Left lung (tissue), 4 donors: ENCODE measurements at regions not wholly inside any gene's neighbourhood (a gene's known extent, or its start where the extent isn't known, plus 50 kb on each side); places are given as distances from the start of the nearest gene placed in this dataset.

ENCODE experiments used
- ATAC-seq: fragments of 200-7000 bp; cut with Tn5 transposase; one replicate; pipeline ENCODE4 v1.9.1; 2020; ENCODE audit warnings: moderate library complexity
- DNase-seq, 4 donors: peaks; one replicate each; pipeline ENCODE4 v3.0.0-alpha.2; 2013 to 2020
- H3K27ac ChIP-seq, 2 donors: fragments of 200-600 bp; sonication (generic) in 1 of 2; one replicate each; pipeline versions ENCODE4 v1.5.0 to v1.8.0; 2020 to 2021
- H3K27me3 ChIP-seq, 2 donors: fragments of 200-600 bp; sonication (generic) in 1 of 2; one replicate each; pipeline versions ENCODE4 v1.5.0 to v1.8.0; 2020 to 2021
- H3K36me3 ChIP-seq, 2 donors: fragments of 200-600 bp; sonication (generic) in 1 of 2; one replicate each; pipeline versions ENCODE4 v1.5.0 to v1.8.0; 2020 to 2021
- H3K4me1 ChIP-seq, 2 donors: fragments of 200-600 bp; one replicate each; pipeline ENCODE4 v1.8.0; 2021
- H3K4me3 ChIP-seq, 2 donors: fragments of 200-600 bp; sonication (generic) in 1 of 2; one replicate each; pipeline versions ENCODE4 v1.5.0 to v1.8.0; 2020 to 2021; ENCODE audit warnings: mild to moderate bottlenecking in 1 of 2
- H3K9me3 ChIP-seq, 2 donors: fragments of 200-600 bp; sonication (generic) in 1 of 2; one replicate each; pipeline versions ENCODE4 v1.5.0 to v1.8.0; 2020 to 2021
- intact Hi-C, 2 donors: fragments of 100-400 bp; cut with DNase I; formaldehyde crosslinking; loops; one replicate each; pipeline versions ENCODE4 v1.11.2 to v1.14.2; 2022
- TF ChIP-seq, protein P1 (sequence below), 2 donors: fragments of 200-600 bp; sonication (generic) in 1 of 2; IDR thresholded peaks; one replicate each; pipeline versions ENCODE4 v1.5.0 to v1.8.0; 2021; ENCODE audit warnings: antibody characterized with exemption in 2 of 2
- donor health status: DM: no; HTN: yes; CAD: no.
- donor health status: DM: no; HTN: no; CAD: no.

DNA sequence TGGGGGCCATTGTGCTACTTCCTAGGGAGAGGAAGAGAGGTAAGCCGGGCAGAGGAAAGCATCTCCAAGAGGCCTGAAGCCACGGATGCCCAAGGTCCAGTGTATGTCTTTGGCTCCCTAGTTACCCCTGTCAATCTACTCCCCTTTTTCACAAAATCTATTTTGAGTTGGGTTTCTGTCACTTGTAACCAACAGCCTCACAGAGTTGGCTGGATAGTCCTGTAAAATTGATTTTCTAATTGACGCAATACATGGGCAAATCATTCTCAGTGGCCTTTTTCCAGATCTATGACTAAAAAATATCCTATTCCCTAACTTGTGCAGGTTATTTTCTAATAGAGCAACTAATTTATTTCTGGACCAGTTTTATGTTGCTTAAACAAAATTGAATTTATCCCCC lies 168.4 kb downstream of the IRS1 start:
- Histone ChIP-seq H3K27ac (no peak overlapping the region), H3K36me3 (no peaks in the 10 kb centered on the region), H3K9me3 (no peaks in the 10 kb centered on the region), H3K27me3 (peaks cover 0 to 10% of the 10 kb centered on the region in 2 donors), H3K4me3 (no peak overlapping the region), H3K4me1 (no peaks in the 10 kb centered on the region)
- intact Hi-C loops, result no loop called here
- TF ChIP-seq, protein P1, sequence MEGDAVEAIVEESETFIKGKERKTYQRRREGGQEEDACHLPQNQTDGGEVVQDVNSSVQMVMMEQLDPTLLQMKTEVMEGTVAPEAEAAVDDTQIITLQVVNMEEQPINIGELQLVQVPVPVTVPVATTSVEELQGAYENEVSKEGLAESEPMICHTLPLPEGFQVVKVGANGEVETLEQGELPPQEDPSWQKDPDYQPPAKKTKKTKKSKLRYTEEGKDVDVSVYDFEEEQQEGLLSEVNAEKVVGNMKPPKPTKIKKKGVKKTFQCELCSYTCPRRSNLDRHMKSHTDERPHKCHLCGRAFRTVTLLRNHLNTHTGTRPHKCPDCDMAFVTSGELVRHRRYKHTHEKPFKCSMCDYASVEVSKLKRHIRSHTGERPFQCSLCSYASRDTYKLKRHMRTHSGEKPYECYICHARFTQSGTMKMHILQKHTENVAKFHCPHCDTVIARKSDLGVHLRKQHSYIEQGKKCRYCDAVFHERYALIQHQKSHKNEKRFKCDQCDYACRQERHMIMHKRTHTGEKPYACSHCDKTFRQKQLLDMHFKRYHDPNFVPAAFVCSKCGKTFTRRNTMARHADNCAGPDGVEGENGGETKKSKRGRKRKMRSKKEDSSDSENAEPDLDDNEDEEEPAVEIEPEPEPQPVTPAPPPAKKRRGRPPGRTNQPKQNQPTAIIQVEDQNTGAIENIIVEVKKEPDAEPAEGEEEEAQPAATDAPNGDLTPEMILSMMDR (IDR thresholded peaks at IDR 0.05), result no peak
- ATAC-seq (no peak), DNase-seq (no peak)

DNA sequence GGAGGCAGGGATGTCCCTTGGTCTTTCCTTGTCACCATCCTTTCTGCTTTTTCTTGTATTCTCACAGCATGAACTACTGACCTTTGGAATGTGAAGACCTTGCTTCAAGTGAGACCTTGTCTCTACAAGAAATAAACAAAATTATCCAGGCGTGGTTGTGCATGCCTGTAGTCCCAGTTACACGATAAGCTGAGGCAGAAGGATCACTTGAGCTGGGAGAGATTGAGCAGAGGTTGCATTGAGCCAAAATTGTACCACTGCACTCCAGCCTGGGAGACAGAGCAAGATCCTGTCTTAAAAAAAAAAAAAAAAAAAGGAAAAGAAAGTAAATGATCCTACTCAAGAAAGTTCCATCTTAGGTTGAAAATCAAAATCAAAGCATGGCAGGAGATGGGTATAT lies 173.7 kb downstream of the IRS1 start:
- Histone ChIP-seq H3K27ac (no peak overlapping the region), H3K36me3 (no peaks in the 10 kb centered on the region), H3K27me3 (peaks cover 0 to 5% of the 10 kb centered on the region in 2 donors), H3K9me3 (no peaks in the 10 kb centered on the region), H3K4me1 (no peaks in the 10 kb centered on the region), H3K4me3 (no peak overlapping the region)
- no peak for DNase-seq
- intact Hi-C loops, result no loop called here
- ATAC-seq, result no peak
- TF ChIP-seq, protein P1 (IDR thresholded peaks at IDR 0.05), result no peak

DNA sequence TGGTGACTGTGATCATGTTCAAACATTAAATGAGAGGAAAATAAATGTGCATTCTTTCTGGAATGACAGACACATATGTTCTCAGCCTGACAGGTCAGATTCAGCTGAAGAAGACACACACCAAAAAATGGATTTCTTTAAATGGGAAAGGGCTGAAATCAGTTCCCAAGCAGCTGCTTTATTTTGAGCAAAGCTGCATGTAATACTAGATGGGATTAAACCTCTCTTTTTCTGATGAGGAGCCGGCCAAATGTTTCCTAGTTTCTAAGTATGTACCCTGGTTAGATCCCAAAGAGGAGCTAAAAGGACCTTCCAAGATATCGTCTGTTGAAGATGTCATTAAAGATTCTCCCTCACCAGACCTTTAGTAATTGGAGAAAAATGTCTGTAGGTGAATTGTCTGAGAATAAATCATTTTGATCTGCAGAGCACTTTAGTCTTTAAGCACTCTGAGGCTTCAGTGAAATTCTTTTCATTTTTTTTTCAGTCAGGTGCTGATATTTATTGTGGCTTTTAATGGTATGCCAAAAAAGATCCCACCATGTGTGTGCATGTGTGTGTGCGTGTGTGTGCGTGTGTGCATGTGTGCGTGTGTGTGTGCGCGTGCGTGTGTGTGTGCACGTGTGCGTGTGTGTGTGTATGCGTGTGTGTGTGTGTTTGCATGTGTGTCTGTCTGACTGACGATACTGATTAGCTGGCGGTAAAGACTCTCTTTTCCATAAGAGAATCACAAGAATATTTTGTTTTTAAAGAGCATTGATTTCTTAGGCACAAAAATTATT lies 175.8 kb downstream of the IRS1 start:
- no peaks in the 10 kb centered on the region for H3K9me3 ChIP-seq
- peaks cover 0 to under 1% of the 10 kb centered on the region in 2 donors for H3K4me1 ChIP-seq
- H3K27me3 ChIP-seq, result peaks cover 0 to 5% of the 10 kb centered on the region in 2 donors
- intact Hi-C loops, result no loop called here
- TF ChIP-seq, protein P1 (IDR thresholded peaks at IDR 0.05), result no peak
- H3K27ac ChIP-seq, result no peak overlapping the region
- no peak overlapping the region for H3K4me3 ChIP-seq
- DNase-seq, result no peak
- no peak for ATAC-seq
- H3K36me3 ChIP-seq, result no peaks in the 10 kb centered on the region

DNA sequence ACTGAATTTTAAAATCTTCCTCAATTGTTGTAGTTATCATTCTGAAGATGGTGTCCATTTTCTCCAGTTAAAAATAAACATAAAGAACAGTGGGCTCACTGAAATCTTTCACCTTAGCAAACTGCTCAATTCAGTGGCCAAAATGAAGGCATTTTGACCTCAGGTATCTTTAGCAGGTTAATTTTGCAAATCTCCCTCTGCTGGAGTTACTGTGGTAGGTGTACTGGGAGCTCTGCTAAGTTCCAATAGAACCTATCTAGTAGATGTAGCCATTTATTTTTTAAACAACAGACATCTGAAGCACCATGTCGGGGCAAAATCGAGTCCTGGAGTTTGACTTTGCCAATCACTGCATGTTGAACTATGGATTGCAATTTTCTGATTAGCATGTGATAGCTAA lies 177.1 kb downstream of the IRS1 start:
- intact Hi-C loops, result no loop called here
- Histone ChIP-seq H3K4me1 (peaks cover 0 to 3% of the 10 kb centered on the region in 2 donors), H3K36me3 (no peaks in the 10 kb centered on the region), H3K4me3 (no peak overlapping the region), H3K27me3 (peaks cover 0 to 5% of the 10 kb centered on the region in 2 donors), H3K9me3 (no peaks in the 10 kb centered on the region), H3K27ac (no peak overlapping the region)
- TF ChIP-seq, protein P1 (IDR thresholded peaks at IDR 0.05), result no peak
- no peak for DNase-seq
- no peak for ATAC-seq

DNA sequence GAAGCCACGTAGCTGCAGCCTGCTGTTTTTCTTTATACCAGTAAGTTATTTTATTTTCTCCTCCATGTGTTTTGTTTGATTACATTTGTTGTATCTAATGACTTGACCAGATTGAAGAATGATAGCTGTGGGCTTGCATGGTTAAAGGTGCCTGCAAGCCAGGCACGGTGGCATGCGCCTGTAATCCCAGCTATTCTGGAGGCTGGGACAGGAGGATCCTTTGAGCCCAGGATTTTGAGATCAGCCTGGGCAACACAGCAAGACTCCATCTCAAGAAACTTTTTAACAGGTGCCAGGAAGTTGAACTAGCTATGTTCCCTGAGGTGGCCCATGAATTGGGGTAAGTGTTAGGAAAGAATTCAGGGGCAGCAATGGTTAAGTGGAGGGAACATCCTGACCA lies 179.4 kb downstream of the IRS1 start:
- H3K27ac ChIP-seq, result no peak overlapping the region
- no peaks in the 10 kb centered on the region for H3K27me3 ChIP-seq
- H3K4me1 ChIP-seq, result peaks cover 0 to 3% of the 10 kb centered on the region in 2 donors
- H3K9me3 ChIP-seq, result no peaks in the 10 kb centered on the region
- intact Hi-C loops, result no loop called here
- TF ChIP-seq, protein P1 (IDR thresholded peaks at IDR 0.05), result no peak
- H3K36me3 ChIP-seq, result no peaks in the 10 kb centered on the region
- no peak for DNase-seq
- H3K4me3 ChIP-seq, result no peak overlapping the region
- no peak for ATAC-seq
